MCF 10A (cell line): ENCODE measurements at regions not wholly inside any gene's neighbourhood (a gene's known extent, or its start where the extent isn't known, plus 50 kb on each side); places are given as distances from the start of the nearest gene placed in this dataset.

Source experiments
- BruUV-seq: library from RNA; stranded (reverse); fragments of 400-500 nt; replicated peaks from 2 replicates; lab custom pipeline; 2021; lab: Mats Ljungman, UMichigan
- CTCF ChIA-PET: fragments of 300-600 bp; sonication (Branson Sonifier 250); formaldehyde crosslinking; extraction: SDS; loops from one replicate; lab custom pipeline; 2021; ENCODE audit warnings: antibody characterized with exemption, inconsistent platforms; lab: Yijun Ruan, JAX
- POLR2A ChIA-PET: fragments of 300-600, 350-650 bp; sonication (Branson Sonifier 250); formaldehyde crosslinking; extraction: SDS; loops from one replicate; lab custom pipeline; 2020; ENCODE audit warnings: antibody characterized with exemption, inconsistent platforms; lab: Yijun Ruan, JAX
- DNase-seq: peaks from one replicate; pipeline ENCODE4 v3.0.0-alpha.2; 2018; ENCODE audit not compliant: unreplicated experiment
- H3K27ac Mint-ChIP-seq: one replicate; pipeline ENCODE4 v1.8.0; 2022; ENCODE audit warnings: mild to moderate bottlenecking, low read depth, mixed read lengths; ENCODE audit not compliant: unreplicated experiment
- H3K27me3 Mint-ChIP-seq: one replicate; pipeline ENCODE4 v1.8.0; 2022; ENCODE audit warnings: mixed read lengths; ENCODE audit not compliant: insufficient read depth, unreplicated experiment
- H3K36me3 Mint-ChIP-seq: one replicate; pipeline ENCODE4 v1.8.0; 2022; ENCODE audit warnings: mild to moderate bottlenecking, moderate library complexity, mixed read lengths; ENCODE audit not compliant: insufficient read depth, unreplicated experiment
- H3K4me1 Mint-ChIP-seq: one replicate; pipeline ENCODE4 v1.8.0; 2022; ENCODE audit warnings: mixed read lengths; ENCODE audit not compliant: insufficient read depth, unreplicated experiment
- H3K4me3 Mint-ChIP-seq: one replicate; pipeline ENCODE4 v1.8.0; 2022; ENCODE audit warnings: mild to moderate bottlenecking, moderate library complexity, mixed read lengths; ENCODE audit not compliant: unreplicated experiment
- H3K9me3 Mint-ChIP-seq: one replicate; pipeline ENCODE4 v1.8.0; 2022; ENCODE audit warnings: mixed read lengths; ENCODE audit not compliant: unreplicated experiment
- intact Hi-C: fragments of 100-400 bp; cut with micrococcal nuclease; formaldehyde crosslinking; loops from 2 replicates; pipeline ENCODE4 v1.14.1; 2022
- TF ChIP-seq, protein P1 (sequence below): fragments of 200-600 bp; IDR thresholded peaks from one replicate; pipeline ENCODE4 v1.8.0; 2022; ENCODE audit warnings: antibody characterized with exemption, mild to moderate bottlenecking; ENCODE audit not compliant: unreplicated experiment

- no TSS peak for BruUV-seq
- no peak overlapping the region for H3K27ac Mint-ChIP-seq
- no peaks in the 10 kb centered on the region for H3K4me1 Mint-ChIP-seq
- CTCF ChIA-PET: no interaction called here
- no peaks in the 10 kb centered on the region for H3K27me3 Mint-ChIP-seq
- peaks cover 9% of the 10 kb centered on the region for H3K9me3 Mint-ChIP-seq
- H3K4me3 Mint-ChIP-seq: no peak overlapping the region
- POLR2A ChIA-PET: no interaction called here
- no peaks in the 10 kb centered on the region for H3K36me3 Mint-ChIP-seq
- intact Hi-C loops: no loop called here
- peak; percentile 59 for DNase-seq
- TF ChIP-seq, protein P1, sequence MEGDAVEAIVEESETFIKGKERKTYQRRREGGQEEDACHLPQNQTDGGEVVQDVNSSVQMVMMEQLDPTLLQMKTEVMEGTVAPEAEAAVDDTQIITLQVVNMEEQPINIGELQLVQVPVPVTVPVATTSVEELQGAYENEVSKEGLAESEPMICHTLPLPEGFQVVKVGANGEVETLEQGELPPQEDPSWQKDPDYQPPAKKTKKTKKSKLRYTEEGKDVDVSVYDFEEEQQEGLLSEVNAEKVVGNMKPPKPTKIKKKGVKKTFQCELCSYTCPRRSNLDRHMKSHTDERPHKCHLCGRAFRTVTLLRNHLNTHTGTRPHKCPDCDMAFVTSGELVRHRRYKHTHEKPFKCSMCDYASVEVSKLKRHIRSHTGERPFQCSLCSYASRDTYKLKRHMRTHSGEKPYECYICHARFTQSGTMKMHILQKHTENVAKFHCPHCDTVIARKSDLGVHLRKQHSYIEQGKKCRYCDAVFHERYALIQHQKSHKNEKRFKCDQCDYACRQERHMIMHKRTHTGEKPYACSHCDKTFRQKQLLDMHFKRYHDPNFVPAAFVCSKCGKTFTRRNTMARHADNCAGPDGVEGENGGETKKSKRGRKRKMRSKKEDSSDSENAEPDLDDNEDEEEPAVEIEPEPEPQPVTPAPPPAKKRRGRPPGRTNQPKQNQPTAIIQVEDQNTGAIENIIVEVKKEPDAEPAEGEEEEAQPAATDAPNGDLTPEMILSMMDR: no peak
These were observed 625.8 kb downstream of the TAFA4 start for GRCh38 chr3:68306571-68306970.

DNA sequence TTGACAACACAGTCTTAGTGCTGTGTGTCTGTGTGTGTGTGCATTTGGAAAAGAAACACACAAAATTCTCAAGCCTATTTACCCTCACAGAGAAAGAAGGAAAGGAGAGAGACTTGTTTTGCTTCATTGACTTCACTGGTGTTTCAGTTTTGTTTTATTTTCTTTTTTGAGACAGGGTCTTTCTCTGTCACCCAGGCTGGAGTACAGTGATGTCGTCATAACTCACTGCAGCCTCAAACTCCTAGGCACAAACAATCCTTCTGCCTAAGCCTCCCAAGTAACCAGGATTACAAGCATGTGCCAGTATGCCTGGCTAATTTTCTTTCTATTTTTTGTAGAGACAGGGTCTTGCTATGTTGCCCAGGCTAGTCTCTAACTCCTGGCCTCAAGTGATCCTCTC, 636.9 kb downstream of the TAFA4 start:
- no peak overlapping the region for H3K4me3 Mint-ChIP-seq
- peaks cover 22% of the 10 kb centered on the region for H3K9me3 Mint-ChIP-seq
- intact Hi-C loops: no loop called here
- H3K36me3 Mint-ChIP-seq: no peaks in the 10 kb centered on the region
- H3K27me3 Mint-ChIP-seq: no peaks in the 10 kb centered on the region
- H3K4me1 Mint-ChIP-seq: no peaks in the 10 kb centered on the region
- POLR2A ChIA-PET: no interaction called here
- CTCF ChIA-PET: interaction anchor here (0.5 to 0.6 kb wide), 2 partner anchors 28 to 161 kb away, joined by 3 to 4 read pairs; no protein-coding TSS in a partner anchor
- no peak for DNase-seq
- TF ChIP-seq, protein P1: no peak
- no peak overlapping the region for H3K27ac Mint-ChIP-seq
- no TSS peak for BruUV-seq

- TF ChIP-seq, protein P1: no peak
- no peaks in the 10 kb centered on the region for H3K27me3 Mint-ChIP-seq
- CTCF ChIA-PET: interaction anchor here (0.6 to 0.9 kb wide), 3 partner anchors 13 to 1181 kb away, joined by 3 read pairs; no protein-coding TSS in a partner anchor
- no peaks in the 10 kb centered on the region for H3K4me1 Mint-ChIP-seq
- no peak overlapping the region for H3K4me3 Mint-ChIP-seq
- no peaks in the 10 kb centered on the region for H3K36me3 Mint-ChIP-seq
- POLR2A ChIA-PET: no interaction called here
- intact Hi-C loops: no loop called here
- H3K27ac Mint-ChIP-seq: no peak overlapping the region
- peaks cover 8% of the 10 kb centered on the region for H3K9me3 Mint-ChIP-seq
- BruUV-seq: no TSS peak
- no peak for DNase-seq
These were observed 635.9 kb upstream of the SUCLG2 start for GRCh38 chr3:68290333-68290732.

DNA sequence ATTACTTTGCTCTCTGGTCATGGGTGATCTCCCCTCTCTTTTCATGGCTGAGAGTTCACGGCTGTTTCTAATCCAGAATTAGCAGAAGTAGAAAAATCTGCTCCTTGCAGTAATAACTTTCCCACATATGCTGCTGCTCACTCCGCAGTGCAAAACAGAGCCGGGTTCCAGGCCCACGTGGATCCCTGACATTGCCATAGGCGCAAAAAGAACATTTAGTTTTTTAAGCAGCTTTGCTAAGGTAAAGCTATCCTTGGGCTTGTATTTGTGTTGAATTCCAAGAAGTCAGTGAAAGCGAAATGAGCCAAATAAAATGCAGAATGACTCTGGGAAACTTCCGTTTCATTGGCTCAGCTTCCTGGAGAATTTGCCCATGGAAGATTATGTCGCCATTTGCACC, 633.7 kb upstream of the SUCLG2 start:
- ChIA-PET CTCF (no interaction called here), POLR2A (no interaction called here)
- TF ChIP-seq, protein P1: no peak
- intact Hi-C loops: no loop called here
- no peak overlapping the region for H3K4me3 Mint-ChIP-seq
- H3K27ac Mint-ChIP-seq: no peak overlapping the region
- DNase-seq: no peak
- no peaks in the 10 kb centered on the region for H3K4me1 Mint-ChIP-seq
- H3K9me3 Mint-ChIP-seq: peaks cover 8% of the 10 kb centered on the region
- H3K27me3 Mint-ChIP-seq: no peaks in the 10 kb centered on the region
- no TSS peak for BruUV-seq
- no peaks in the 10 kb centered on the region for H3K36me3 Mint-ChIP-seq
